OCI-M2 (cell line): ENCODE measurements at regions not wholly inside any gene's neighbourhood (a gene's known extent, or its start where the extent isn't known, plus 50 kb on each side); places are given as distances from the start of the nearest gene placed in this dataset.
"Not testable (repeated sequence)": the region's sequence is repeated elsewhere in the genome, so short reads cannot be mapped to it uniquely, and the experiment has no call there.

Experiments
- DNase-seq: peaks from one replicate; lab custom pipeline; 2025; ENCODE audit not compliant: unreplicated experiment; lab: John Stamatoyannopoulos, UW

DNA sequence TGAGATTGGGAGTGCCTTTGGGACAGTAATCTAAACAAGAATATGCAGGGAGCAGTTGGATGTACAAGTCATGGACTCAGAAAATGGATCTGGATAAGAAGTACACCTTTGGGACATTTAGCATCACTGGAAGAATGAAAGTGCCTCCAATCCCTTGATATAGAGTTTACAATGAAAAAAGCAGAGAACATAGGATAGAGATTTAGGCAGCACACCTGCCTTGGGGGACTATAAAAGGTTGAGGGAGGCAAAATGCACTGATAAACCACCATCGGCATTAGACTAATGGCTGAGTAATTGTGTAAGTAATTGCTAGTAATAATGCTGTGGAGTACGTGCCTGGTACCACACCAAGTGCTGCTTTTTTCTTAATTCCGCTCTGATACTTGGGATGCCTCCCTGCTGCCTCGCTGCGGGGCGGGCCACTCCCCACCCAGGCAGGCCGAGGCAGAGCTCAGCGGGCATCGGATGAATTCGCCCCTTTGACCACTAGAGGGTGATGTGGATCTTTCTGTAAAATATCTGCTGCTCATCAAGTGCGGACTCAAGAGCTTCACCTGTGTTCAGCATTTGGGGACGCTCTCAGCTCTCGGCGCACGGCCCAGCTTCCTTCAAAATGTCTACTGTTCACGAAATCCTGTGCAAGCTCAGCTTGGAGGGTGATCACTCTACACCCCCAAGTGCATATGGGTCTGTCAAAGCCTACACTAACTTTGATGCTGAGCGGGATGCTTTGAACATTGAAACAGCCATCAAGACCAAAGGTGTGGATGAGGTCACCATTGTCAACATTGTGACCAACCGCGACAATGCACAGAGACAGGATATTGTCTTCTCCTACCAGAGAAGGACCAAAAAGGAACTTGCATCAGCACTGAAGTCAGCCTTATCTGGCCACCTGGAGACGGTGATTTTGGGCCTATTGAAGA, 99.9 kb downstream of the ANKRD18B start:
- DNase-seq, result no peak

DNA sequence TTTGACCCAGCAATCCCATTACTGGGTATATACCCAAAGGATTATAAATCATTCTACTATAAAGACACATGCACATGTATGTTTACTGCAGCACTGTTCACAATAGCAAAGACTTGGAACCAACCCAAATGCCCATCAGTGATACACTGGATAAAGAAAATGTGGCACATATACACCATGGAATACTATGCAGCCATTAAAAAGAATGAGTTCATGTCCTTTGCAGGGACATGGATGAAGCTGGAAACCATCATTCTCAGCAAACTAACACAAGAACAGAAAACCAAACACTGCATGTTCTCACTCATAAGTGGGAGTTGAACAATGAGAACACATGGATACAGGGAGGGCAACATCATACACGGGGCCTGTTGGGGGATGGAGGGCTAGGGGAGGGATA, 104.3 kb downstream of the ANKRD18B start:
- not testable (repeated sequence) for DNase-seq

DNA sequence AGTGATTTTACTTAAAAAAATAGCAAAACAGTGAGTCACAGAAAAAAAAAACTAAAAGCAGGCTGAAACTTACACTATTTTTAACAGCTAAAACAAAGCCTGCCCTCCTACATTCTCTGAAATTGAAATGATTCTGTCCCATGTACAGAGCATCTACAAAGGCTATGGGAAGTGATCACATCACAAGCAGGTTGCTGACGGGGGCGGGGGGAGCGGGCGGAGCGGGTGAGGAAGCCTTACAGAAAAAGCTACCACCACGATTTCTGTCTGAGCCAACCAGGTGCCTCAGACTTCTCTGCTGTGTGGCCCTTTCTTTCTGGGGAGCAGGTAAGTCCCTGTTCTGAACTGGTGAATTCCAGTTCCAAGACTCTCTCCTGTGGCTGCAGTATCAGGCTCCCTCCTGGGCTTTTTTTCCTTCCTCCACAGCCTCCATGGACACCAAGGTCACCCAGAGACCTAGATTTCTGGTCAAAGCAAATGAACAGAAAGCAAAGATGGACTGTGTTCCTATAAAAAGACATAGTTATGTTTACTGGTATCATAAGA, 104.9 kb downstream of the ANKRD18B start:
- DNase-seq, result no peak

DNA sequence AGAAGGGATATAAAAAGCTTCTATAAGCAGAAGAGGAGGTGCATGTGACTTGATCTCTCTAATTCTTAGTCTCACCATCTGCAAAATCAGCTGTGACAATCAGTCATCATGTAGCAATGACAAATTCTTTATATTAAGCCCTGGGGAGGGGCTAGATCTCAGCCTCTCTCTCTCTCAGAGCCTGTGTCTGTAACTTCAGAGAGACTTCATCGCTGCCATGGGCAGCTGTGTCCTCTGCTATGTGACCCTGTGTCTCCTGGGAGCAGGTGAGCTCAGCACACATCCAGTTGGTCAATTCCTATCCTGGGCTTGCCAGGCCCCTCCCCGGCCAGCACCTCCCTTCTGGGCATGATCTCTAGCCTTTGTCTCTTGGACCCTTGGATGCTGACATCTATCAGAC, 109.6 kb downstream of the ANKRD18B start:
- no peak for DNase-seq

DNA sequence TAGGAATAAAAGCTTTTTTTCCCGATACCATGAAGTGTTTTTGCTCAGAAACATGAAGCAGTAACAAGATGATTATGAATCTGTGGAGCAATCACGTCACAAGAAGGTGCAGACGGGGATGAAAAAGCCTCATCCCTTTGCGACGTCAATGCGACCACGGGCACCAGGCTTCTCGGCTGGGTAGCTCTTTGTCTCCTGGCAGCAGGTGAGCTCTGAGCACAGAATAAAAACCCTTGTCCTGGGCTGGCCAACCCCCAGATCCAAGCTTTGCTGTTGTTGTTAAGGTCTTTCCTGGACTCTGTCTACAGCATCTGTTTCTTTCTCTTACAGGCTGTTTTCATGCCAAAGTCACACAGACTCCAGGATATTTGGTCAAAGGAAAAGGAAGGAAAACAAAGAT, 113.8 kb downstream of the ANKRD18B start:
- no peak for DNase-seq

DNA sequence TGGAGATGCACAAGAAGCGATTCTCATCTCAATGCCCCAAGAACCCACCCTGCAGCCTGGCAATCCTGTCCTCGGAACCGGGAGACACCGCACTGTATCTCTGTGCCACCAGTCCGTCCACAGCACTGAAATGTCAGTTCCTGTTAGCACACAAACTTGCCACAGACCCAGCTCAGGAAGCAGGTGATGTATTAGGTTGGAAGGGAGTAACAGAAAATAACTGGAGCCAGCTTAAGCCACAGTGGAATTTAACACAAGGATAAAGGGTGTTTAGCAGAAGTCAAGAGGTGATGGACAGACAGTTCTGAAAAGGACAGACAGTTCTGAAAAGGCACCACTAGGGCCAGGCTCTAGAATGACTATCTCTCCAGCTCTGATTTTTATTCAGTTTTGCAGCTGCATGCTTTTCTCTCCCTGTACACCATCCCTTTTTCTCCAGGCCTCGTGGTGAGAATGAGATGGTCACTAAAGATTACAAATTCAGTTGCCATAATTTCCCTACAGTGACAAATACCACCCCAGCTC, 114.4 kb downstream of the ANKRD18B start:
- no peak for DNase-seq

DNA sequence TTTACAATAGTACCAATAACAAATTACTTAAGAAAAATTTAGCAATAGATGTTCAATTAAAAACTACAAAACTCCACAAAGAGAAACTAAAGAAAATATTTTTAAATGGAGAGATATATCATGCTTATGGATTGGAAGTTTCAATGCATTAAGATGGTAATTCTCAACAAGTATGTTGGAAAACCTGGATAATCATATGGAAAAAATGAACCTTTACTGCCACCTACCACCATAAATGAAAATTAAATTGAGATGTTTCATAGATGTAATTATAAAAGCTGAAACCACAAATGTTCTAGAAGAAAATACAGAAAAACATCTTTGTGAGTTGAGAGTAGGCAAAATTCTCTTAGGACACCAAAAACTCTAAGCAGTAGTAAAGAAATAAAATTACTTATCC, 121.7 kb downstream of the ANKRD18B start:
- DNase-seq, result no peak

DNA sequence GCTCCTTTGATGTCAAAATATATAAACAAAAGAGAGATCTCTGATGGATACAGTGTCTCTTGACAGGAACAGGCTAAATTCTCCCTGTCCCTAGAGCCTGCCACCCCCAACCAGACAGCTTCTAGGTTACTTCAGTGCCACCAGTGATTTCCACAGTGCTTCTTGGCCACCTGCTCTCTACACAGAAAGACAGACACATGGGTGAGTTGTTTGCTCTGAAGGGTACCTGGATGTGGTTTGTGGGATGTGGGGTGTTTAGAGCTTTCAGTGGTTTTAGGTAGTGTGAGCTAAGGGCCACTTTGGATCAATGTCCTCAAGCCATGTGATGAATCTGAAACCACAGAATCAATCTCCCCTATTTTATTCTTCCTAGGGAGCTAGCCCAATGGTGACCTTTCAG, 125.4 kb downstream of the ANKRD18B start:
- DNase-seq, result no peak

DNA sequence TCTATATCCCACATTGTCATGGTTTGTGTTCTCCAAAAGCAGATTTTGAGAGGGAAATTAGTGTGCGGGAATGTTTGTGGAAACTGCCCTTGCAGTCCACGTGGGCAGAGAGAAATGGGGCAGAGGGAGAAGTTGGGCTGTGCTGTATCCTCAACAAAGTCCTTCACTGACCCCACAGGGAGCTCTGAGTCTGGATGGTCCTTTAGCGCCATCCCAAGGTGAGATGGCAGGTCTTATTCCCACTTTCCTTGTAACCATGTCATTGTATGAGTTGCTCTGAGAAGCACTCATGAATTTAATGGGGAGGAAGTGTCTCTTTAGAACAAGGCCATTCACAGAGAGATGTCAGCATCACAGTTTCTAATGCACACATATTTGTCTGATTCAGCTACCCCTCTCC, 127.1 kb downstream of the ANKRD18B start:
- no peak for DNase-seq

DNA sequence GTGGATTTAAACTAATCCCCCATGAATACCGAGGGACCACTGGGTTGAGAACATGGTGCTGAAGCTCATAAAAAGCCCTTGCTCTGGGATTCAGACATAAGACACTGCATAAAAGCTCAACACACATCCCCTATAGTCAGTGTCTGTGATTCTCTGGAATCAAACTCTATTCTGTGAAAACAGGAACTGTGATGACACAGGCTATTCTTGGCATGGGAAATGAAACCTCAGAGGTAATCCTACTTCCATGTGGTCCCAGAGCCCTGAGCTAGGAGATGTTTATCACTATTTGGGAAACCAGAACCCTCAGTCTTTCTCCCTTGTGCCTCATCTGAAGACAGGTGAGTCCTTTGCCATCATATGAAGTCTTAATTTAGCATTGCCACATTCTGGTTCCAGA, 135.4 kb upstream of the PRSS3 start:
- no peak for DNase-seq

DNA sequence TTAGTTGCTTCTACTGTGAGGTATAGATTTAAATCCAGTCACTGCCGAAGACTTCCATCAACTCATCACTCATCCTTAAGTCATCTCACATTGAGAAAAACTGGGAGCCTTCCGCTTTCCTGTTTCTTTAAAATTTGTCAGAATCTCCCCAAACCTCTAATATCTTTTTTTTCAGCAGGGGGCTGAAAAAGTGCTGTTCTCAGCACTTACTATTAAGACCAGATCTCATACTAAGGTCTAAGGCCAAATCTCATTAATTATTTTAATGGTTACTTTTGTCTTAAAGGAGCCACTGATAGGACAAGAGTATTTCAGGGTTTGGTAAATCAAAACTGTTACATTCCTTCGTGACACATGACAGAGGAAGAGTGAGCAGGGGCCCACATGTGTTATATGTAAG, 134.6 kb upstream of the PRSS3 start:
- no peak for DNase-seq

DNA sequence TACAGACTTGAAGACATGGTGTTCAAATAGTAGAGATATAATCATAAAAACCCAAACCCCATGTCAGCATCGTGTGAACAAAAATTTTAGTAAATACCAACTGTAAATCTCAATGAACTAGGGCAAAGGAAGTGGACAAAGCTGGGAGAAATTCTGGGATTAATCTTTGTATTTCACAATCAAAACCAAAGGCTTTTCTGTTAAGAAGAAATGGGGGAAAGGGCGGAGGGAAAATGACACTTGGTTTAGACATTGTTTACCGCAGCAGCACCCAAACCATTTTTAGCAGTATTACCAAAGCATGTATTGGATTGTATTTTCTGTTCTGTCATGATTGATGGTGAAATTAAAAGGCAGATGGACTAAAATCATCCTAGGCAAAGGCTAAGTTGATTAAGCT, 134.2 kb upstream of the PRSS3 start:
- DNase-seq, result no peak

DNA sequence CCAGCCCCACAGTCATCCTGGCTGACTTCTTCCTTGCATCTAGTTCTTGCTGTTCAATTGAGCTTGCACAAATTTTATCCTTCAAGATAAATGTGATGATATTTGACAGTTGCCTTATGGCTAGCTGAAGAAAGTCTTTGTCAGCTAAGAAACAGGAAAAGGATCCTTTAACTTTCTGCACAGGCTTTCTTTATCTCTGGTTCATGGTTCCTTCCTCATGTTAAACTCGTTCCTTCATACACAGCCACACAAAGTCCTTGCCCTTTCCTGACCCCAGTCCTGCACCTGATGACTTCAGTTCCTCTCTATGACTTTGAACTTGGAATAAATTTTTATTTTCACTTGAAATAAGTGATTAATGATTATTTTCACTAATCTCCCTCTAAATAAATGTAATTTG, 132.5 kb upstream of the PRSS3 start:
- no peak for DNase-seq

DNA sequence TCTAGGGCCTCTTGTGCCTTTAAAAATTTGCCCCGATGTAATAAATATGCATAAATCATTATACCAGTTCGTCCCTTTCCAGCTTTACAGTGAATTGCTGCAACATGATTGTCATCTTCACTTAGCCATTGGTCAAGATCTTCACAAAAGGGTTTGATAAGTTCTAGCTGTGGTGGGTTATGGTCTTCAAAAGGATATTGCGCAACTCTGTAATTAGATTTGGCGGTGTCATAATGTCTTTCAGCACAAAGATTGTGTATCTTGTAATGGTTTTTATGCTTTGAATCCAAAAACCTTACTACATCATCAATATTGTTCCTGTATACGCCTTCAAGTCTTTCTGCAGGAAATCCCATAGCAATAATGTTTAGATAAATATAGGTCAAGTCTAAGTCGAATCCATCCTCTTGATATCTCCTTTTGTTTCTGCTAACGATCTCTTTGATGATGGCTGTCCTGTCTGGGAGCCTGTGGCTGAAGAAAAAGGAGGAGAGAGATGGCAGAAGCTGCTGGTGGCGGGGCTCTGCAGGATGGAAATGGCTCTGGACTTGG, 119.1 kb upstream of the PRSS3 start:
- not testable (repeated sequence) for DNase-seq

DNA sequence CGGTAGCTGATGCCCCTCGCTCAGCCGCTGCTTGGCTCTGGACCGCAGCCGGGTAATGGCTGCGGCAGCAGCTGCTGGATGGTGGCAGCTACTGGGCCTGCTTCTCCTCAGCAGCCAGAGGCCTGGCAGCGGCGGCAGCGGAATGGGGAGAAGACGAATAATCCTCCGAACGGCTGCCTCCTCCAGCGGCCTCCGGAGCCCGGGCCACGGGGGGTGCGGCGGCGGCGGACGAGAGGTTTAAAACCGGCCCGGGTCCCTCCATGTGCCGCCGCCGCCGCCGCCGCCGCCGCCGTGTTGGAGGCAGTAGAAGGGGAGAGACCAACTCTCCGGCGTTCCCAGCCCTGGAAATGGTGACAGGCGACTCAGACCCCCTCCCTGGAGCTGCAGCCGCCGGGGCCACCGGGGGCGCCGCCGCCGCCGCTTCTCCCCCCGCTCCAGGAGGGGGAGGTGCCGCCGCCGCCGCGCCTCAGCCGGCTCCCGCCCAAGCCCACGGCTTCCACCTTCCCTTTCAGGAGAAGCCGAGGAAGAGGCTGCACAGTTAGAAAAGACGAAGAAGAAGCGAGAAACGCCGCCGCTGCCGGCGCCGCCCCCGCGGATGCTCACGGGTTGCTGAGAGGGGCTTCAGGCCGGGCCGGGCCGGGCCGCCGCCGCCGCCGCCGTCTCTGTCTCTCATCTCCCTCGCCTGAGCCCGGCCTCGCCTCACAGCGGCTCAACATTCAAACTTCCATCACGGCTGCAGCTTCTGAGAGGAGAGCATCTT, 118.4 kb upstream of the PRSS3 start:
- DNase-seq, result no peak

DNA sequence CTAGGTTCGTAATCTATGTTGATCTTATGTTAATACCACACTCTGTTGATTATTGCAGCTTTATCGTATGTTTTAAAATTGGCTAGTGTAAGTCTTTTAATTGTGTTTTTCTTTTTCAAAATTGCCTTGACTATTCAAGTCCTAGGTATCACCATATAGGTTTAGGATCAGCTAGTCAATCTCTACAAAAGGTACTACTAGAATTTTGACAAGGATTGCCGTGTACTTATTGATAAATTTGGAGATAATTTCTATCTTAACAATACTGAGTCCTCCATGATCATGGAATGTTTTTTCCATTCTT, 117.9 kb upstream of the PRSS3 start:
- no peak for DNase-seq

DNA sequence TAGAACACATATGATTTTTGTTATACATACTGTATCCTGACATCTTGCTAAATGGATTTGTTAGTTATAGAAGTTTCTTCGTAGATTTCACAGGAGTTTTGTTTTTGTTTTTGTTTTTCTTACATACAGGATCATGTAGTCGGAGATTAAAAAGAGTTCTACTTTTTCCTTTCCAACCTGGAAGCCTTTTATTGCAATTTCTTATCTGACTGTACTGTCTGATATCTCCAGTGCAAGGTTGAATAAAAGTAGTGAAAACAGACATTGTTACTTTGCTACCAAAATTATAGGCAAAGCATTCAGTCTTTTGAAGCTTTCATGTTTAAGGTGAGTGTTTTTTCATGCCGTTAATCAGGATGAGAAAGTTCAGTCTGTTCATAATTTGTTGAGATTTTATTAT, 117.4 kb upstream of the PRSS3 start:
- no peak for DNase-seq

DNA sequence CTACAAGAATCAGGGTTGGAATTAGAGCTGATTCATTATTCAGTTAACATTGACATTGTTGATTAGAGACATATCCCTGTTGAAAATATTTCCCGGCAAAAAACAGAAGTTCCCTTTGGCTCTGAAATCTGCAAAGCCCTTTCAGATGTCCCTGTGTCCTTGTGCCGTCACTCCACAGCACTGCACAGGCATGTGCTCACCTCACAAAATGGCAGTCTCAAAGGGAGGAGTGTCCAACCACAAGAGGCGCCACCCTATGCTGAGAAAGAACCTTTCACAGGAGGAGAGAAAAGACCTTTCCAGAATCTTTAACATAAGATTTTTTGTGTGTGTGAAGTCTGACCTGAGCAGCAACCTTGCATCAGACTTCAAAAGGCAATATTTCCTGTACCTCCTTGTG, 112.8 kb upstream of the PRSS3 start:
- no peak for DNase-seq

DNA sequence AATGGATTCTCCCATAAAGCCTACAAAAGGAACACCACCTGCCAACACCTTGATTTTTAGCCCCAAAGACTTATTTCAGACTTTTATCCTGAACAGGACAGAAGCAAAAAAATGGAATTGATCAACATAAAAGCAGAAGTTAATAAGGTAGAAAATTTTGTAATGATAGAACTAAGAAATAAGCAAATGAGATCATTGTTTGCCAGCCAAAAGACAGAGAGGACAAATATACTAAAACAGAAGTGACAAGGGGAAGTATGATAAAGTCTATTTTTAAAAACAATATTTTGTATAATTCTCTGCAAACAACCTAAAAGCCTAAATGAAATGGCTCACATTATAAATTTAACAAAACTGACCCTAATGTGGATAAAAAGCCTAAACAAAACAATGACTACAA, 110.5 kb upstream of the PRSS3 start:
- no peak for DNase-seq

DNA sequence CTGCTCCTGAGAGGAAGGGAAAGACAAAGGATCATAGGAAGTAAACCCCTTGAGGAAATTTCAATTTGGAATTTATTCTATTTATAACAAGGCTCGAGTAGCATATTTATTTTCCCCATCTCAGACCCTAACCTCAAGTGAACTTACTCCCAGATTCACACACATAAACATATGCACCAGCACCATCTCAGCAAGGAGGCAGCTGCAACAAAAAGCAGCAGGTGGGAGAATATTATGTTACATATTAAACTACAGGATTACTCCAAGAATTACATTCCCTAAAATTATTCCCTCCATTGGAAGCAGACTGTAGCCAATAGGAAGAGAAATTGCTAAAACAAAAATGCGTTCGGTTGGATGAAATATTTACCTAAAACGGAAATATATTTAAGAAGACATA, 108.4 kb upstream of the PRSS3 start:
- DNase-seq, result no peak

DNA sequence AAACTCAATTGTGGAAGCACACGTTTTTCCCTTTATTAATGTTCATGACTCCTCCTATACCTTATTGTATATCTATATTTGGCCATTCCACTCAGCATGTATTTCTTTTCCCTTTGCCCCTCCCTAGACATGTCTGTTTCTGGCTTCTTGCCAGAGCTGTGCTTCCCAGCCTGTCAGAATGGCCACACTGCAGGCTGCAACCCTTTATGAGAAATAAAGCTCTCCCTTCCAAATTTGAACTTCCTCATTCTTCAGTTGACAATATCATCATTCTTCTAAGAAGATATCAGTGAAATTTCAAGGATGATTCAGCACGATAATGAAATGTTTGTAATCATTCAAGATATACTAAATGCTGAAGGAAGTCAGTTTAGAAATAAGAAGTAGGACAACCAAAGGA, 107.6 kb upstream of the PRSS3 start:
- DNase-seq, result no peak
